GM20431 (cell line): ENCODE measurements at regions not wholly inside any gene's neighbourhood (a gene's known extent, or its start where the extent isn't known, plus 50 kb on each side); places are given as distances from the start of the nearest gene placed in this dataset.

Source experiments
- in situ Hi-C: fragments of 300-500 bp; cut with MseI, MboI; formaldehyde crosslinking; loops from one replicate; pipeline ENCODE4 v1.15.0; 2020; ENCODE audit warnings: low sequenced_read_pairs; ENCODE audit not compliant: unreplicated experiment

DNA sequence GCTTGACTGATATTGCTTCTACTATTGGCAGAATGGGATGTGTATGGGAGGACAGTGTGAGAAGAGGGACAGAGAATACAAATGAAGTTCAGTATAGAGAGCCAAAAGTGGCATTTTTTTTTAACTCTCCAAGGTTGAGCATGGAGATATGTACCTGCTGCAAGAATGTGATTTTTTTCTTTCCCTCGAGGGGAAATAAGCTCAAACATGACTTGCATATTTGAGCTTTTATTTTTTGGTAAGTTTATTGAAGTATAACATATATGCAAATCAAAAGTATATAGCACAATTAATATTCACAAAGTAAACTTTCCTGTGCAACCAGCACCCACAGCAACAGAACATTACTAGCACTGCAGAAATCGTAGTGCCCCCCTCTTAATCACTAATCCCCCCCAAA lies 285.7 kb upstream of the ADRA1B start:
- in situ Hi-C loops = no loop called here

DNA sequence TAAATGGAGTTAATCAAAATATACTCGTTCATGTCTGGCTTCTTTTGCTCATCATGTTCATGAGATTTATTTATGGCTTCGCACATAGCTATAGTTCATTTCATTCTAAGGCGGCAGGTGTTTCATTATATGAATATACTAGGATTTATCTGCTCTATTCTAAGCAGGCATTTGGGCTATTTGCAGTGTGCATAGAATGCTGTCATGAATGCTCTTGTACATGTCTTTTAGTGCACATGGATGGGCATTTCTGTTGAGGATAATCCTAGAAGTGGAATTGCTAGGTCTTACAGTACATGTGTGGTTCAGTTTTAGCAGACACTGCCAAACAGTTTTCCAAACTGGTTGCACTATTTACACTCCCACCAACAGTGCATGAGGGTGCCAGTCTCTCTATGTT lies 285.3 kb upstream of the ADRA1B start:
- in situ Hi-C loops = no loop called here

DNA sequence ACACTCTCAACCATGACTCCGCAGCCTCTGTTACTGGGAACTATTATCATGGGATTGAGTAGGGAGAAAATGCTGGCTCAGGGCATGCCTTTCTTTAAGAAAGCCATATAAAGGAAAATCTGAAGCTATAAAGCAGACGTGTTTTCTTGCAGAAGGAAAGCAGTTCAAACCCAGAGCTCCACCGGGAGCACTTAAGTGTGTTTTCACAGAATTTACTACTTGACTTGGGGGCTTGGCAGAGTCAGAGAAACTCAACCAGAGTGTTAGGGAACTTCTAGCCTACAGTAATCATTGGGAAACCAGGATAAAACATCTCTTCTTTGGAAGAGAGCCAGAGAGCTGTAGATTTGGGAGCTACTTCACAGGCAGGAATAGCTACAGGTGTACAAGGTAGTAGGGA lies 283.4 kb upstream of the ADRA1B start:
- in situ Hi-C loops = no loop called here

DNA sequence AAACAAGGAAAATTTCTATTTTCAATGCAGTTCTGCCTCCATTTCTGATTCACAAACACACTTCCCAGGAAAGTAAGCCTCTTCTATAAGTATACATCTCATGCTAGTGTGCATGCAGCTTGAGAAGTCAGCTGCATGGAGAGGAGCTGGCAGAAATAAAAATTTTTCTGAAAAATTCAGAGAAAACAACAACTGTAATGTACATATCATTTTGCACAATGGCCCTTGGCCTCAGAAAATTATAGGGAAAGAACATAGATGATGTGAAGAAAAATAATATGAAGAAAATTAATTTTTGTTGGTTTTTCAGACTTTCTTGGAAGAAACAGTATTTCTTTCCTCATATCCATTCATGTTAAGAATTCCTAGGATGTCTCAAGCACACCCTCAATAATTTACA lies 277.8 kb upstream of the ADRA1B start:
- in situ Hi-C loops = no loop called here

DNA sequence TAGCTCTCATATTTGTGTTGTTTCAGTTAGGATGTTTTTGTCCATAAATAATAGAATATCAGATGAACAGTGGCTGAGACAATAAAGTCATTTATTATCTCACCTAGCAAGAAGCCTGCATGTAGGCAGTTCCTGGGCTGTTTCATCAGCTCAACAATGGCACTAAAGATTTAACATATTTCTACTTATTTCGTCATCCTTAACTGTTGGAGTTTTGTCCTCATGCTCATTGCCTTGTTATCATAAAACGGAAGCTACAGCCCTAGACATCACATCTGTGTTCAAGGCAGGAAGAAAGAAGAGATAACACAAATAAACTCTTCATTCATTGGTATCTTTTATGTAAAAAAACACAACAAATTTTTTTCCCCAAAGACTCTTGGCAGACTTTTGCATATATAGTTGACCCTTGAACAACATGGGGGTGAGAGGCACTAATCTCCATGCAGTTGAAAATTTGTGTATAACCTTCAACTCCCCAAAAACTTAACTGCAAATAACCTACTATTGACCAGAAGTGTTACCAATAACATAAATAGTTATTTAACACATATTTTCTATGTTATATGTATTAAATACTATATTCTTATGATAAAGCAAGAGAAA lies 277.2 kb upstream of the ADRA1B start:
- in situ Hi-C loops = no loop called here

DNA sequence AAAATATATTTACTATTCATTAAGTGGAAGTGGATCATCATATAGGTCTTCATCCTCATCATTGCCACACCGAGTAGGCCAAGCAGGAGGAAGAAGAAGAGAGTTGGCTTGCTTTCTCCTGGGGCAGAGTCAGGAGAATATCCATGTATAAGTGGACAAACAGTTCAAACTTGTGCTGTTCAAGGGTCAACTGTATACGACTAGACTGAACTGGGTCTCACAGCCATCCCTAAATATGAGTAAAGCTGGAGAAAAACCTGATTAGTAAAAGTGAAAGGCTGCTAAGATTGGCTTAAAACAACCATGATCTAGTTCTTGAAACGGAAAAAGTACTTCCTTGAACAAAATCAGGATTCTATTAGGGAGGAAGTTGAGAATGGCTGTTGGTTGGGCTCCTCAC lies 276.7 kb upstream of the ADRA1B start:
- in situ Hi-C loops = no loop called here

DNA sequence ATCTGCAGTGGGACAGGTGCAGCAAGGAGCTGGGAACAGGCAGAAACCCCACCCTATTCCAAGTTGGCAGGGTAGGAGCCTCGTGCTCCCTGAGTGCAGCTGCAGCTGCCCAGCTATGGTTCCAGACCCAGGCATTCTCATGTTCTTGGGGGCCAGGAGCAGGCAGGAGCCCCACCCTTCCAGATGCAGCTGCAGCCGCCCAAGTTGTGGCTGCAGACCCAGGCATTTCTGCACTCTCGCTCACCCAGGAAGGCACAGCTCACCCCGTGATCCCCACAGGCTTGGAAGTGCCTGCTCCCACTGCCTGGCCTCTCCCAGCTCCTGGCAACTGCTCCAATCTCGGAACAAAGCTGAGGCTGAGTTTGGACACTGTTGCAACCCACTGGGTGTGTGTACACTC lies 275.8 kb upstream of the ADRA1B start:
- in situ Hi-C loops = no loop called here

DNA sequence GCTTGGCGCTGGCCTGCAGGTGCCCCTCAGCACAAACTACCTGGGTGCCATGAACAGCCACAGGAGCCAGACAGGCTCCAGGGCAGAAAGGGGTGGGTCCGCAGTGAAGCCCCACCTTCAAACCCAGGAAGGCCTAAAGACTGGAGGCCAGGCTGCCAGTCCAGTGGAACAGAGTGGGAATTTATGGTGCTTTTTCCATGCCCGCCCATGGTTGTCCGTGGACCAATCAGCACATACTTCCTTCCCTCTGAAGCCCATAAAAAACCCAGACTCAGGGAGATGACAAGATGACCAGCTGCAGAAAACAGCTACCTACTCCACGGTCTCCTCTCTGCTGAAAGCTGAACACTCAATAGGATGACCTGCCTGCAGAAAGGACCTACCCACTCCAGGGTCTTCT lies 275.4 kb upstream of the ADRA1B start:
- in situ Hi-C loops = no loop called here

DNA sequence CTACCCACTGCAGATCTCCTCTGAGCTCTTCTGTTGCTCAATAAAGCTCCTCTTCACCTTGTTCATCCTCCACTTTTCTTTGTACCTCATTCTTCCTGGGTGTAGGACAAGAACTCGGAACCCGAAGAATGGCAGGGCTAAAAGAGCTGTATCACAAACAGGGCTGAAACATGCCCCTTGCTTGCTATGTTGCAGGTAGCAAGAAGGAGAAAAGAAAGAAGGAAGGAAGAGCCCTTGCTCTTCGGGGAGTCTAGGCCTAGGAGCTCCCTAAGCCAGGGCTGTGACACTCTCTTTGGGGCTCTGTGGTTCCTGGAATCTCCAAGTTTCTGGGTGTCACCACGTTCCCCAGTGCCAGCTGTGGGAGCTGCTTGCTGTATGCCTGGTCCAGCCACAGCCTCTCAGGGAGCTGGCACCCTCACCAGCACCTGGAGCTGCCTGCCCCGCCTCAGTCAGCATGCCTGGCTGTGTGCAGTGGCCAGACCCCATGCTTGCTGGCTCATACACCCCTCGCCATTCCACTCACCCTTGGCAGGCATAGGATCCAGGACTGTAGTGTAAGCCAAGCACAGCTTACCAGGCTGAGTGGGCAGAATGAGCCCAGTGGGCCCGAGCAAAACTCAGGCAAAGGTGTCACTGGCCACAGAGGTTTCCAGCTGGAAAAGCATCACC lies 274.8 kb upstream of the ADRA1B start:
- in situ Hi-C loops = no loop called here

DNA sequence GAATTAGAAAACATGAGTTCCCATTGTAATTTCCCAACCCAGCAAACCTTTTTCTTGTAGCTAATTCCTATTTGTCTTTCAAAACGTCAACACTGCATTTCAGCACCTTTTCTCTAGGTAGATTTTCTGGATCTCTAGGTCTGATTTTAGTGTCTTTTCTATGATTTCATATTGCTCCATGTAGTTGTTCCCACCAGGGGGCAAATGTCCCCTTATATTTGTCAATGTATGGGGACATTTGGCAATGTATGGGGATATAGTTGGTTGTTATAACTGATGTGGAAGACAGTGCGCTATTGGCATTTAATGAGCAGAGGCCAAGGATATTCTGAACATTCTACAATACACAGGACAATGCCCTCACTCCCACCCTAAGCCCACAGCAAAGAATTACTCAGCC lies 273.9 kb upstream of the ADRA1B start:
- in situ Hi-C loops = no loop called here

DNA sequence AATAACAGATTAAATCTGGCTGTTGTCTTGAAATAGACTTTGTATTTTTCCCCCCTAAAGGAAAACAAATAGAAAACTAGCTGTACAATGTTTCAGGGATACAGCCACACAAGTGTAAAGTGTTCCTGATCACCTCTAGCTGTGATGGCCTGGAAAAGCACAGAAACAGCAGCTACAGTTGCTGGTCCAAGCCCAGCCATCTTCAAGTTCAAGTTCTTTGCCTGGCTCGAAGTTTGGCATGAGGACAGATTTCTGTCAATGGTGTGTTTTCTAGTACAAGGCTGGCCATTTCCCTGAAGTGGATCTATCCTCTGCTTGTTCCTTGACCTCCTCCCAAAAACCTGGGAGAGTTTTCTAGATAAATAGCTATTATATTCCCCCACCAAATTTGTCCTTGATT lies 272.2 kb upstream of the ADRA1B start:
- in situ Hi-C loops = no loop called here

DNA sequence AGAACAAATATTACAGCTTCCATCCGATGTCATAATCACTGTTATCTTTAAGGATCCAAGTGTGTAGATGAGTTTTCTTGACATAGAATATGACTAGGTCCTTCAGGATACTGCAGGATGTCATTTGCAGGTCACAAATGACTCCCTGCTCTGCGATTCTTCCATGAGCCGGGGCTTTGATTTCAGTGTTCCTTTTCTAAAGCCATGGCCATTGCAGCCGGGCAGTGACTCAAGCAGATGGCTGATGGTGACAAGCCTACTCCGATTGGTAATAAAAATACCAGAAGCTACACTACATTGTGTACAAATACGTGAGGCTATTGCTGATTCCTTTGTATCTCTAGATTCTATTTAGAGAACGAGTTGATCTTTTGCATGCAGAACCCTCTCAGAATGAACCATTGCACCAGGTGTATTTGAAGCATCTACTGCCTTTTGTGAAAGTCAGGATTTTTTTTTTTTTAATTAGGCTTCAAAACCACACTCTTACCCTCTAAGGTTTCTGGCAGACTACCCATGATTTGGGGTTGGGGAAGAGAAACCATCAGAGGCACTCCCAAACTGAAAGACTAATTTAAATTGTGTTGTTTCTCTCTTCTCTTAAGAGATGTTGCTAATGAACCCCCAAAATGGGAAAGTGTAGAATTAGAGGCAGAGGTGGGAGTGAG lies 271.0 kb upstream of the ADRA1B start:
- in situ Hi-C loops = no loop called here

DNA sequence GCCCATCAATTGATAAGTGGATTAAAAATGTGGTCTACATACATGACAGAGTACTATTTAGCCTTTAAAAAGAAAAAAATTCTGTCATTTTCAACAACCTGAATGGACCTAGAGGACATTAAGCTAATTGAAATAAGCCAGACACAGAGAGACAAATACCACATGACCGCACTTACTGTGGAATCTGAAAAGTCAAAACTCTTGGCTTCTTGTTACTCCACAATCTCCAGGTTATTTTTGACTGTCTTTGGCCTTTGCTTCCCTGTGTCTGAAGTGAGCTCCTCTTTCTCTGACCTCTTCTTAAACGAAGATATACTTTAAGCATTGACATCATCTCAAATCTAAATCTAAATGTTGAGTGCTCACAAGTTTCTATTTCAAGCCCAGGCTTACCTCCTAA lies 265.5 kb upstream of the ADRA1B start:
- in situ Hi-C loops = no loop called here

DNA sequence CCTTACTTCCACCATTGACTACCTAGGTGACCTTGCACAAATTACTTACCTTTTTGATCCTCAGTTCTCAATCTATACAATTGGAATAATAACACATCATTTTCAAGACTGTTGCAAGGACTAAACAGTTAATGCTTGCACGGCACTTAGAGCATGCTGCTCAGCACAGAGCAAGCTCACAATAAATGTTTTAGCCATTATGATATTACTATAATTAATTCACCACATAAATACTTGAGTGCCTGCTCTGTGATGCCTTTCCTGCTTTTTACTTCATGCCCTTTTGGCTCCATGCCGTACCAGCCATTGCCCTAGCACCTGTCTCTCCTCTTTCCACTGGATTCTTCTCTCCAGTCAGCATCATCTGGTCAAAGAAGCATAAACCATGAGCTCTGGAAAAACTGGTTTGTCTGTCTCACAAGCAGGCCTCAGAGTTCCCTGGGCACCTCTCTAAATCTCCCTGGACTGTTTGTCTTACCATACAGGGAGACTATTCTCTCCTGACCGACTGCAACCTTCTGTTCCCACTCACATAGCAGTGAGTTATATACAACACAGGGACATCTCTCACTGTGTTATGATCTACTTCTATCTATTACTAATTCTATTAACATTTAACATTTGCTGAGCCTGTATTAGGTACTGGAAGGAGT lies 260.4 kb upstream of the ADRA1B start:
- in situ Hi-C loops = no loop called here

DNA sequence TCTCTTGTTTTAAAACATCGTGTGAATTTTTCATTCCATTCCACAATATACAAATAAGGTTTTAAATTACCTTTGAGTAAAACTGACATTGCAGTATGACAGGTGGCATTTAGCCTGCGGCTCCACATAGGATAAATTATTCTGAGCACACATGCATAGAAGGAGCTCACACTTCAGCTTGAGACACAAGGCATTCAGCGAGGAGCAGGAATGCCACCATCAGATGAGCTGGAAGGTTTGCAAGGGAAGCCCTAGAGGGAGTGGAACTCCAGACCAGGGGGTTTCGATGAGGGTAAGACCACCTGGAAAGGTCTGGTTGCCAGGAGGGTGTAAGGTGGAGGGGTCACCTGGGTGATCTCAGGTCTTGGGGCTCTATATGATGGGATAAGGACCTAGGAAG lies 259.0 kb upstream of the ADRA1B start:
- in situ Hi-C loops = no loop called here

DNA sequence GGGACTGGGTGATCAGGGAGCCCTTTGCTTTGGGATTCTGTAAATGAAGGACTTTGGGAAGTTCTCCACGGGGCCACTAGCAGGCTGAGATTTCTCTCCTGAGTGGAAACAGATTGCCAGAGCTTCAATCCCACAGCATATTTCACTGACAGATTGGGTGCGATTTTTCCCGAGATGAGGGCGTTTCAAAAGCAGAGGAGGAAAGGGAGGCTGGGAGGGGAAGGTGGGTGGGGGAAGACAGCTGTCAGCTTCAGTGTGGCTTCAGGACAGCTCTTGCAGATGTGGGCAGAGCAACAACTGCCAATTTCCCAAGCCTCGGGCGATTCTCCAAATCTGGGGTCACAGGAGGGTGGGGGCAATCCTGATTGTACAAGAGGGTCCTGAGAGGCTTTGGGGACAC lies 258.5 kb upstream of the ADRA1B start:
- in situ Hi-C loops = no loop called here

DNA sequence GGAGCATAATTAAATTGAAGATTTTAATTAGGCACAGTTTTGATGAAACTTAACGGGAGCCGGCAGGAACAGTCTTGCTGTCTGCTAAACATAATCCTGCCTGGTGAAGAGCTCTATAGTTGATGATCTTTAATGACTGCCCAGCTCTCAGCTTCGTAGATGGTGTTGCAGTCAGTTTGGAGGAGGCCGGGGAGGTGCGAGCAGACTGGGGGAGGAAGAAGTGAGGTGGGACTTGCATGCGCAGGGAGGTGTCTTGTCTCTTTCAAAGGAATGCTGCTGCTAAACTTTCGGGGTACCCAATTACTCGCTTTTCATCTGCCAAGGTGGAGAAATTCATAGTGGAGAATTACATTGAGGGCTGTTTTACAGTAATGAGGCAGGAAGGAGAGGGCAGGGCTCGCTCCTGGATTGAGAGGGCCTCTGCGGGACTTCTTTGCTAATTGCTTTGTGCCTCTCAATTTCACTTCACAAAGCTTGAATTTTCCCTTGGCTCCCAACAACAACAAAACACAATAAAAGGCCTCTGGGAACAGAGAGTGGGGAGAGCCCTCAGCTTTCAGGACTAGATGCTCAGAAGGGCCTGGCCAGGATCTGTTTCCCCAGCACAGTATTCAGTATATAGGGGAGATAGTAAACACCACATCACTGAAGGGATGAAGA lies 257.9 kb upstream of the ADRA1B start:
- in situ Hi-C loops = no loop called here

DNA sequence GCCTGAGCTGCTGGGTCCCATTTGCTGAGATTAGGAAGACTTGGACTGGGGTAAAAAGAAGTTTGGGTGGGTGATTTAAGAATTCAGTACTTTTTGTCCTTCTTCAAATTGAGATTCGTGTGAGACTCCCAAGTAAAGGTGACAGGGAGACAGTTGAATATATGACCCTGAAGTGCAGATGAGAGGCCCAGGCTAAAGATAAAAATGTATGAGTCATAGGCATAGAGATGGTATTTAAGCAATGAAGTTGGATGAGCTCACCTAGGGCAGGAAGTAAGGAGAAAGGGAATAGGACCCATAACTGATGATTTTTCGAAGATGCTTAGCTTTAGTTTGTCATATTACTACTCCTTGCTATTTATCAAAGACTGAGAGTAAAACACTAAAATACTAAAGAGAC lies 255.9 kb upstream of the ADRA1B start:
- in situ Hi-C loops = no loop called here

DNA sequence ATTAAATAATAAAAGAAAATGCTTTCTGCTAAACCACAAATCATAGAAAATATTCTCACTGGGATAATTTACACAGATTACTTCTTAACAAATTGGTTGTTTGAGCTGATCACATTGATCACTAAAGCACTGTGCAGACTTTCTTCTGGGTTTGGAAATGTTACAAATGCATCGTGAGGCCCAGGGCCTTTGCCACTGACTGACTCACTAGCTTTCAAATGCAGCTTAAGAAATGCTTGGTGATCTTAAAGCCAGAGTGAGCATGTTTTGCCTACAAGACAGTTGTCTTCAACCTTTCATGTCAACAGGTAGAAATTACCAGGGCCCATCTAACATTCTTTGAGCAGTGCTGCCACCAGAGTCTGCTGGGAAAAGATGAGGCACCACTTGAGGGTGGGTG lies 252.3 kb upstream of the ADRA1B start:
- in situ Hi-C loops = no loop called here

DNA sequence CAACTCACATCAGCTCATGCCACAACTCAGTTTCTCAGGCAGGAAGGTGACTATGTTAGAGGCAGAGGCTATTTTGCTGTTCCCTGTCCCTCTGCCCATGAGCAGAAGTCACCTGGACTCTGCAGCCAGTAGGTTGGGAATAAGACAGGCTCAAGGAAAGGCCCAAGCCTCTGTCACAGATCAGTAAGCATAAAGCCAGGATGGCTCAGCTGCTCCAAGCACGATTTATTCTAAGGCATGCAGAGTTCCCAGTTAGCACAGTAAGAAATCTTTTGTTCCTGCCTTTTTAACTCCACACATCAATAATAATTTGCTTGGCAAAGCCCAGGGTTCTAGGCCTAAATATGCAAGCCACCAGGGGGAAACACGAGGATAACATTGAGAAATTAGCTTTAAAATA lies 249.0 kb upstream of the ADRA1B start:
- in situ Hi-C loops = no loop called here

DNA sequence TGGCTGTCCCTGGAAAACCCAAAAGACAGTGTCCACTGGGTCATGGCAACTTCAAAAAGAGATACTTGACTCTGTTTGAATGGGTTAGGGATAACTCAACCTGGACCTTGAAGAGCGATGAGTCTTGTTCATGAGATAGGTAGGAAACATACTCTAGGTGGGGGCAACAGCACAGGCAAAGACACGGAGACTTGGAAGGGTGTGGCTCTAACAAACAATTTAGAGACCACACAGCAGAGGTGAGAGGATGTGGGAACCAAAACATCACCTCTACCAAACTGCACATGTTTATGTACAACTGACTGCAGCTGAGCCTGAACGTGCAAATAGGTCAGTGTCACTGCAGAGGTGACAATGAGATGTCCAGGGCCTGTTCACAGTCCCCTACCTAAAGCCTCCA lies 247.7 kb upstream of the ADRA1B start:
- in situ Hi-C loops = no loop called here
